OCI-LY7 (cell line): ENCODE measurements at regions not wholly inside any gene's neighbourhood (a gene's known extent, or its start where the extent isn't known, plus 50 kb on each side); places are given as distances from the start of the nearest gene placed in this dataset.

Source experiments
- EZH2phosphoT487 ChIP-seq: fragments of 200-600 bp; sonication (generic); IDR thresholded peaks from 2 replicates; pipeline ENCODE4 v1.6.1; 2018; ENCODE audit warnings: low read depth, borderline replicate concordance, mild to moderate bottlenecking, mixed run types, antibody characterized with exemption, low read length, moderate library complexity, mixed read lengths
- TF ChIP-seq, protein P1 (sequence below): fragments of 200-600 bp; sonication (generic); conservative IDR thresholded peaks from 2 replicates; pipeline ENCODE4 v1.5.1; 2014; ENCODE audit warnings: mild to moderate bottlenecking, antibody characterized with exemption, low read length, moderate library complexity, mixed read lengths

DNA sequence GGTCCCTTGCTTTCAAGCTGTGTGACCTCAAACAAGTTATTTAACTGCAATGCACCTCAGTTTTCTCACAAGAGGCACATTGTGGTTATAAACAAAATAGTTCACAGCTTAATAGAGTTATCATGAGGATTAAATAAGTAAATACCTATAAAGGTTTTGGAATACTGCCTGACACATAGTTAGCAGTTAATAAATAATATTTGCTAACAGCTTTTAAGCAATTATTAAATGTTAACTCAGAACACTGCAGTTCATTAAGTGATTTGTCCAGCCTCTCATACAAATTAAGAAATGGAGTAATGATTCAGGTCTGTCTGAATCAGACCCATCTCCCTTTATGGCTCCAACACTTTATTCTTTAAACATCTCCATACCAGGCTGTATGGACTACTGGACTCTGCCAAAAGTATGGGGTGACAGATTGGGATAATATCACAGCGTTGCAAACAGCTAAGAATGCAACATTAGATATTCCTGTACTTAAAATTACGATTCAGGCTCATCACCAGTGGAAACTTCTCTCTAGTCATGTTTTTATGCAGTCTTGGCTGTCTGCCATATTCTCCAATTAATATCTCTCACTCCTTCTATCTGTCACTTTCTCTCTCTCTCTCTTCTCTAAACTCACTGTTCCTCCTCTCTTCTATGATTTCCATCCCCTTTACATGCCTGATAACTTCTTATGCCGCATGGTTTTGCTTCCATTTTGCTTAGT lies 370.6 kb upstream of the UBE2E3 start:
- TF ChIP-seq, protein P1, sequence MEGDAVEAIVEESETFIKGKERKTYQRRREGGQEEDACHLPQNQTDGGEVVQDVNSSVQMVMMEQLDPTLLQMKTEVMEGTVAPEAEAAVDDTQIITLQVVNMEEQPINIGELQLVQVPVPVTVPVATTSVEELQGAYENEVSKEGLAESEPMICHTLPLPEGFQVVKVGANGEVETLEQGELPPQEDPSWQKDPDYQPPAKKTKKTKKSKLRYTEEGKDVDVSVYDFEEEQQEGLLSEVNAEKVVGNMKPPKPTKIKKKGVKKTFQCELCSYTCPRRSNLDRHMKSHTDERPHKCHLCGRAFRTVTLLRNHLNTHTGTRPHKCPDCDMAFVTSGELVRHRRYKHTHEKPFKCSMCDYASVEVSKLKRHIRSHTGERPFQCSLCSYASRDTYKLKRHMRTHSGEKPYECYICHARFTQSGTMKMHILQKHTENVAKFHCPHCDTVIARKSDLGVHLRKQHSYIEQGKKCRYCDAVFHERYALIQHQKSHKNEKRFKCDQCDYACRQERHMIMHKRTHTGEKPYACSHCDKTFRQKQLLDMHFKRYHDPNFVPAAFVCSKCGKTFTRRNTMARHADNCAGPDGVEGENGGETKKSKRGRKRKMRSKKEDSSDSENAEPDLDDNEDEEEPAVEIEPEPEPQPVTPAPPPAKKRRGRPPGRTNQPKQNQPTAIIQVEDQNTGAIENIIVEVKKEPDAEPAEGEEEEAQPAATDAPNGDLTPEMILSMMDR = no peak
- TF ChIP-seq EZH2phosphoT487 = no peak
